MM.1S (cell line): ENCODE measurements at regions not wholly inside any gene's neighbourhood (a gene's known extent, or its start where the extent isn't known, plus 50 kb on each side); places are given as distances from the start of the nearest gene placed in this dataset.

Source experiments
- DNase-seq: peaks from one replicate; pipeline ENCODE4 v3.0.0-alpha.2; 2015
- H2AFZ ChIP-seq: fragments of 300-600 bp; sonication (generic); 2 replicates; pipeline ENCODE4 v1.6.0; 2016; ENCODE audit warnings: antibody characterized with exemption, low read length
- H3F3A ChIP-seq: fragments of 300-600 bp; sonication (generic); 2 replicates; pipeline ENCODE4 v1.6.1; 2016; ENCODE audit warnings: mild to moderate bottlenecking, antibody characterized with exemption, low read length, moderate library complexity, mixed read lengths; ENCODE audit not compliant: insufficient read depth
- H3K27ac ChIP-seq: fragments of 300-600 bp; sonication (generic); 2 replicates; pipeline ENCODE4 v1.5.1; 2016; ENCODE audit warnings: mild to moderate bottlenecking, low read length
- H3K27me3 ChIP-seq: fragments of 300-600 bp; sonication (generic); replicated peaks from 2 replicates; pipeline ENCODE4 v1.6.0; 2016; ENCODE audit warnings: low read length; ENCODE audit not compliant: insufficient read depth
- H3K36me3 ChIP-seq: fragments of 300-600 bp; sonication (generic); replicated peaks from 2 replicates; pipeline ENCODE4 v1.6.1; 2016; ENCODE audit warnings: mild to moderate bottlenecking, low read length, mixed read lengths; ENCODE audit not compliant: insufficient read depth
- H3K4me1 ChIP-seq: fragments of 300-600 bp; sonication (generic); 2 replicates; pipeline ENCODE4 v1.6.1; 2016; ENCODE audit warnings: low read length, mixed read lengths
- H3K4me2 ChIP-seq: fragments of 300-600 bp; sonication (generic); 2 replicates; pipeline ENCODE4 v1.6.0; 2016; ENCODE audit warnings: low read depth, low read length
- H3K4me3 ChIP-seq: fragments of 300-600 bp; sonication (generic); 2 replicates; pipeline ENCODE4 v1.5.1; 2016; ENCODE audit warnings: low read length, mixed read lengths
- H3K79me2 ChIP-seq: fragments of 300-600 bp; sonication (generic); 2 replicates; pipeline ENCODE4 v1.6.1; 2016; ENCODE audit warnings: mixed run types, low read length, mixed read lengths
- H3K9ac ChIP-seq: fragments of 300-600 bp; sonication (generic); 2 replicates; pipeline ENCODE4 v1.6.1; 2016; ENCODE audit warnings: low read length, mixed read lengths
- H3K9me2 ChIP-seq: fragments of 300-600 bp; sonication (generic); replicated peaks from 2 replicates; pipeline ENCODE4 v1.6.1; 2016; ENCODE audit warnings: mild to moderate bottlenecking, low read length, mixed read lengths; ENCODE audit not compliant: insufficient read depth
- H3K9me3 ChIP-seq: fragments of 300-600 bp; sonication (generic); replicated peaks from 2 replicates; pipeline ENCODE4 v1.6.1; 2016; ENCODE audit warnings: mild to moderate bottlenecking, low read length, mixed read lengths; ENCODE audit not compliant: insufficient read depth
- H4K20me1 ChIP-seq: fragments of 300-600 bp; sonication (generic); 2 replicates; pipeline ENCODE4 v1.6.1; 2016; ENCODE audit warnings: mild to moderate bottlenecking, low read length, moderate library complexity, mixed read lengths; ENCODE audit not compliant: insufficient read depth
- EZH2 ChIP-seq: fragments of 300-600 bp; sonication (generic); optimal IDR thresholded peaks from 2 replicates; pipeline ENCODE3; 2017; ENCODE audit warnings: low read depth, mild to moderate bottlenecking, antibody characterized with exemption, low read length, mixed read lengths
- EZH2phosphoT487 ChIP-seq: fragments of 300-600 bp; sonication (generic); IDR thresholded peaks from 2 replicates; pipeline ENCODE4 v1.6.1; 2018; ENCODE audit warnings: antibody characterized with exemption, low read length
- TF ChIP-seq, protein P1 (sequence below): fragments of 300-600 bp; sonication (generic); IDR thresholded peaks from 2 replicates; pipeline ENCODE4 v1.5.1; 2016; ENCODE audit warnings: antibody characterized with exemption, low read length, mixed read lengths

DNA sequence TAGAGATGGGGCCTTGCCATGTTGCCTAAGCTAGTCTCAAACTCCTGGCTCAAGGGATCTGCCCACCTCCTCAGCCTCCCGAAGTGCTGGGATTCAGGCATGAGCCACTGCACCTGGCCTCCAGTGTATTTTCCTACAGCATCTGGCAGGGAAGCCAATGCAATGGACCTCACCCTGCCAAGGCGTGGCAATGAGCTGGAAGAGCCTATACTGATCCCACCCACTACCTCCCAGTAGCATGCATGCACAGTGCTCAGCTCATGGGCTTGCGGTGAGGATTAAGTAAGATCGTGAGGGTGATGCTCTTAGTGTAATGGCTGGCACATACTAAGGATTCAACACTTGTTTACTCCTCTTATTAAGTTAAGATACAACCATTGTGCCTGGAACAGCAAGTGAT is 69.7 kb downstream of the PHLDA1 start:
- Histone ChIP-seq H2AFZ (peak overlapping the region; percentile 24; the same call in 1 of the 2 replicates), H3K4me1 (peaks cover 75% of the 10 kb centered on the region), H3K79me2 (no peaks in the 10 kb centered on the region), H3K27me3 (no peaks in the 10 kb centered on the region), H3K9me2 (no peaks in the 10 kb centered on the region), H3K4me3 (no peak overlapping the region), H4K20me1 (no peaks in the 10 kb centered on the region), H3K4me2 (no peak overlapping the region), H3K9me3 (no peaks in the 10 kb centered on the region), H3F3A (peaks cover 50% of the 10 kb centered on the region), H3K36me3 (no peaks in the 10 kb centered on the region), H3K27ac (peak overlapping the region; percentile 99; the same call in 1 of the 2 replicates), H3K9ac (no peak overlapping the region)
- no peak for DNase-seq
- TF ChIP-seq EZH2phosphoT487, result no peak
- TF ChIP-seq, protein P1, sequence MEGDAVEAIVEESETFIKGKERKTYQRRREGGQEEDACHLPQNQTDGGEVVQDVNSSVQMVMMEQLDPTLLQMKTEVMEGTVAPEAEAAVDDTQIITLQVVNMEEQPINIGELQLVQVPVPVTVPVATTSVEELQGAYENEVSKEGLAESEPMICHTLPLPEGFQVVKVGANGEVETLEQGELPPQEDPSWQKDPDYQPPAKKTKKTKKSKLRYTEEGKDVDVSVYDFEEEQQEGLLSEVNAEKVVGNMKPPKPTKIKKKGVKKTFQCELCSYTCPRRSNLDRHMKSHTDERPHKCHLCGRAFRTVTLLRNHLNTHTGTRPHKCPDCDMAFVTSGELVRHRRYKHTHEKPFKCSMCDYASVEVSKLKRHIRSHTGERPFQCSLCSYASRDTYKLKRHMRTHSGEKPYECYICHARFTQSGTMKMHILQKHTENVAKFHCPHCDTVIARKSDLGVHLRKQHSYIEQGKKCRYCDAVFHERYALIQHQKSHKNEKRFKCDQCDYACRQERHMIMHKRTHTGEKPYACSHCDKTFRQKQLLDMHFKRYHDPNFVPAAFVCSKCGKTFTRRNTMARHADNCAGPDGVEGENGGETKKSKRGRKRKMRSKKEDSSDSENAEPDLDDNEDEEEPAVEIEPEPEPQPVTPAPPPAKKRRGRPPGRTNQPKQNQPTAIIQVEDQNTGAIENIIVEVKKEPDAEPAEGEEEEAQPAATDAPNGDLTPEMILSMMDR, result no peak
- TF ChIP-seq EZH2, result no peak

DNA sequence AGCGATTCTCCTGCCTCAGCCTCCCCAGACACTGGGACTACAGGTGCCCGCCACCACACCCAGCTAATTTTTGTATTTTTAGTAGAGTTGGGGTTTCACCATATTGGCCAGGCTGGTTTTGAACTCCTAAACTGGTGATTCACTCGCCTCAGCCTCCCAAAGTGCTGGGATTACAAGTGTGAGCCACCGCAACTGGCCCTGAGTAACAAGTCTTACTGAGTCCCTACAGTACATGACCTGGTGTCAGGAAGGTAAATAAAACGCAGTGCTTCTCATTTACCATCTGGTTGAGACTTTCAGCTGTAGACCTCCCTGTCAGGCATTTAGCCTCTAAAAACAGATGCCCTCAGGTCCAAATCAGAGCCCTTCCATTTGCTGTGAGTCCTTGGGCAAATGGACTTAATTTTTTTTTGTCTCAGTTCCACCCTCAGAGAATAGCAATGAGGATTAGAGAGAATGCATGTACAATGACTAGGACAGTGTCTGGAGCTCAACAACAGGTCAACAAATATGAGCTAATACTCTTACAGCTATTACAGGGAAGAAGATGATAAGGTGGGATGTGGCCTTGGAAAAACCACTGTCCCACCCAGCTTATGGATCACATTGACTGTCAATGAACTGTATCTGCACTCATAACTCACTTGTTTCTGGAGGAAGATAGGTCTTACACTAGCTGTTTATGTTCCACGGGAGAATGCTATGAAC is 70.5 kb downstream of the PHLDA1 start:
- Histone ChIP-seq H3K9me3 (no peaks in the 10 kb centered on the region), H3K9me2 (no peaks in the 10 kb centered on the region), H3K4me3 (no peak overlapping the region), H3F3A (peaks cover 50% of the 10 kb centered on the region), H3K9ac (peak overlapping the region; percentile 67), H3K27me3 (no peaks in the 10 kb centered on the region), H3K4me1 (peaks cover 72% of the 10 kb centered on the region), H4K20me1 (no peaks in the 10 kb centered on the region), H3K36me3 (no peaks in the 10 kb centered on the region), H3K79me2 (no peaks in the 10 kb centered on the region), H3K4me2 (peak overlapping the region; percentile 63; the same call in 1 of the 2 replicates), H3K27ac (peak overlapping the region; percentile 99), H2AFZ (peak overlapping the region; percentile 24; the same call in 1 of the 2 replicates)
- TF ChIP-seq EZH2phosphoT487 (no peak), EZH2 (no peak)
- TF ChIP-seq, protein P1, result no peak
- peak; percentile 15 for DNase-seq

DNA sequence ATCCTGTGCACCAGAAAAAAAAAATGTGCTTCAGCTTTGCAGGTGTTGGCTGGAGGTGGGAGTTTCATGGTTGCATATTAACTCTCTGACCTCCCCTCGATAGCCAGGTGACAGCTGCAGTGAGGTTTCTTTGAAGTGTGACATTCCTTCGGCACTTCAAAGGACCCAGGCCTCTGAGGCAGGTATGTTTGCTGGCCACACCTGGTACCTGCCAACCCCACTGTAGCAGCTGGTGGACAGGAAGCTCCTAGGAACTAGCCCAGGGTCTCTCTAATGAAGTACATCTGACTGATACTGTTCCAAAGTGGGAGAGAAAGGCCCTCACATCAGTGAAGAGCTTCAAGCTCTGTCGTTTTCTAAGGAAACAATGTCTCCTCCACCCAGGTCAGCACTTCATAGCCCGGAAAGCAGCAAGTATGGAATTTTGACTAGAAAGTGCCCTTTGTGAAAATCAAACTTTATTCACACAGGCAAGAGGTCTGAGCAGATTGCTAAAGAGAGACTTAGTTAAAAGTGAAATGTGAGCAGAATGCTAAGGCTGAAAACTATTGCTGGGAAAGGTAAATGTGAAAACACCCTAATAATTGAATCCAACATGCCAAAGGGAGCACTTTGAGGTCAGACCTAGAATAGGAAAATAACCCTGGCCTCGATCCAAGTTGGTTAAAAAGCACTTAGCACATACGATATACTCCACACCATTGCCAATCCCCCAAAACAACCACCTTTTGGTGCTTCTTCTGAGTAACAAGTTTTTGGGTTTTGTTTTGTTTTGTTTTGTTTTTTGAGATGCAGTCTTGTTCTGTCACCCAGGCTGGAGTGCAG is 71.3 kb downstream of the PHLDA1 start:
- DNase-seq, result peak; percentile 97
- no peak overlapping the region for H2AFZ ChIP-seq
- no peaks in the 10 kb centered on the region for H3K36me3 ChIP-seq
- H3F3A ChIP-seq, result peaks cover 43% of the 10 kb centered on the region
- no peaks in the 10 kb centered on the region for H3K9me2 ChIP-seq
- peaks cover 64% of the 10 kb centered on the region for H3K4me1 ChIP-seq
- H3K27ac ChIP-seq, result peak overlapping the region; percentile 99
- peak overlapping the region; percentile 67 for H3K9ac ChIP-seq
- H4K20me1 ChIP-seq, result no peaks in the 10 kb centered on the region
- peak overlapping the region; percentile 16; the same call in 1 of the 2 replicates for H3K4me3 ChIP-seq
- TF ChIP-seq, protein P1, result no peak
- peak overlapping the region; percentile 86 for H3K4me2 ChIP-seq
- H3K9me3 ChIP-seq, result no peaks in the 10 kb centered on the region
- no peaks in the 10 kb centered on the region for H3K27me3 ChIP-seq
- H3K79me2 ChIP-seq, result no peaks in the 10 kb centered on the region
